IPS-18a (cell line): ENCODE measurements at regions not wholly inside any gene's neighbourhood (a gene's known extent, or its start where the extent isn't known, plus 50 kb on each side); places are given as distances from the start of the nearest gene placed in this dataset.
"Not testable (repeated sequence)": the region's sequence is repeated elsewhere in the genome, so short reads cannot be mapped to it uniquely, and the experiment has no call there.

Source experiments
- H3K27ac ChIP-seq: one replicate; pipeline ENCODE4 v1.5.1; 2013; ENCODE audit warnings: low read length
- H3K27me3 ChIP-seq: one replicate; pipeline ENCODE4 v1.6.1; 2013; ENCODE audit warnings: mild to moderate bottlenecking, low read length; ENCODE audit not compliant: control insufficient read depth, insufficient read depth
- H3K36me3 ChIP-seq: one replicate; pipeline ENCODE4 v1.6.1; 2013; ENCODE audit warnings: low read depth, low read length; ENCODE audit not compliant: control insufficient read depth
- H3K4me1 ChIP-seq: one replicate; pipeline ENCODE4 v1.6.1; 2013; ENCODE audit warnings: low read depth, low read length; ENCODE audit not compliant: control insufficient read depth
- H3K4me3 ChIP-seq: one replicate; pipeline ENCODE4 v1.5.1; 2013; ENCODE audit warnings: low read length
- H3K9ac ChIP-seq: one replicate; pipeline ENCODE4 v1.6.1; 2013; ENCODE audit warnings: mild to moderate bottlenecking, low read length, moderate library complexity
- H3K9me3 ChIP-seq: one replicate; pipeline ENCODE4 v1.6.1; 2013; ENCODE audit warnings: low read depth, low read length; ENCODE audit not compliant: control insufficient read depth

- no peaks in the 10 kb centered on the region for H3K36me3 ChIP-seq
- no peak overlapping the region for H3K9ac ChIP-seq
- H3K4me1 ChIP-seq = no peaks in the 10 kb centered on the region
- no peaks in the 10 kb centered on the region for H3K27me3 ChIP-seq
- no peak overlapping the region for H3K4me3 ChIP-seq
- no peak overlapping the region for H3K27ac ChIP-seq
- H3K9me3 ChIP-seq = no peaks in the 10 kb centered on the region
Observed at GRCh38 chr3:177330779-177331178, 133.5 kb upstream of the TBL1XR1 start.

DNA sequence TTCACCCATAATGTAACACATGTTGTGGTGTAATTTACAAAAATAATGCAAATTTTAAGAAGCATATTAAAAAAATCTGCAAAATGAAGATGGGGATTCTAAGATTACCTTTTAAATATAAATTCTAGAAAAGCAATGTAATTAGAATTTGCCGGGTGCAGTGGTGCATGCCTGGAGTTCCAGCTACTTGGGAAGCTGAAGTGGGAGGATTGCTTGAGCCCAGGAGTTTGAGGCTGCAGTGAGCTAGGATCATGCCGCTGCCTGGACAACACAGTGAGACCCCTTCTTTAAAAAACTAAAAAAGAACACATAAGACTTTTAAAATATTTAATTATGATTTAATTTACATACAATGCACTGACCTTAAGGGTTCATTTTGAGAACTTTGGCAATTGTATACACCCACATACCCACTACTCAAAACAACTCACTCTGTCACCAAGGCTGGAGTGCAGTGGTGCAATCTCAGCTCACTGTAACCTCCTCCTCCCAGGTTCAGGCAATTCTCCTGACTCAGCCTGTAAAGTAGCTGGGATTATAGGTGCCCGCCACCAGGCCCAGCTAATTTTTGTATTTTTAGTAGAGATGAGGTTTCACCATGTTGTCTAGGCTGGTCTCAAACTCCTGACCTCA is 134.0 kb upstream of the TBL1XR1 start:
- Histone ChIP-seq H3K27ac (no peak overlapping the region), H3K36me3 (no peaks in the 10 kb centered on the region), H3K9ac (no peak overlapping the region), H3K4me3 (no peak overlapping the region), H3K9me3 (no peaks in the 10 kb centered on the region), H3K27me3 (no peaks in the 10 kb centered on the region), H3K4me1 (no peaks in the 10 kb centered on the region)

GRCh38 chr3:177332955-177333354 is 135.7 kb upstream of the TBL1XR1 start:
- H3K27ac ChIP-seq = no peak overlapping the region
- H3K4me3 ChIP-seq = no peak overlapping the region
- no peaks in the 10 kb centered on the region for H3K27me3 ChIP-seq
- H3K36me3 ChIP-seq = no peaks in the 10 kb centered on the region
- H3K9ac ChIP-seq = no peak overlapping the region
- no peaks in the 10 kb centered on the region for H3K9me3 ChIP-seq
- H3K4me1 ChIP-seq = no peaks in the 10 kb centered on the region

- Histone ChIP-seq H3K9ac (no peak overlapping the region), H3K4me3 (no peak overlapping the region), H3K4me1 (no peaks in the 10 kb centered on the region), H3K36me3 (no peaks in the 10 kb centered on the region), H3K9me3 (no peaks in the 10 kb centered on the region), H3K27me3 (no peaks in the 10 kb centered on the region), H3K27ac (no peak overlapping the region)
Observed at GRCh38 chr3:177333533-177334520, 136.5 kb upstream of the TBL1XR1 start.

DNA sequence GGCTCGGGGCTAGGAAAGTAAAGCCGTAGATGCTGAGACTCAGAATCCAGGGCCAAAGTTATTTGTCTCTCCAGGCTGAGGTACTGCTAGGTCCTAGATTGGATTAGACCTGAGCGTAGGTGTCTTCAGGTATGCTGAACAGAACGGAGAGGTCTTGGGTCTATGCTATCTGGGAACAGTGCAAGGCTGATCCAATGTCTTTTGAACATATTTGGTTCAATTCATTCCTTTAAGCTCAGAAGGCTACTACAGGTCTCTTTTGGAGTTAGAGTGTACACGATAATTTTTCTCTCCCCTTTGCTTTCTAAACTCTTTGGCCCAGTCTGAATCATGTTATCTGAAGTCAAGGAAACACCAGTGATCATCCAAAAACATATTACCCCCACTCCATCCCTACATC is 137.5 kb upstream of the TBL1XR1 start:
- no peaks in the 10 kb centered on the region for H3K36me3 ChIP-seq
- no peak overlapping the region for H3K4me3 ChIP-seq
- no peak overlapping the region for H3K27ac ChIP-seq
- no peaks in the 10 kb centered on the region for H3K4me1 ChIP-seq
- no peaks in the 10 kb centered on the region for H3K27me3 ChIP-seq
- no peaks in the 10 kb centered on the region for H3K9me3 ChIP-seq
- H3K9ac ChIP-seq = no peak overlapping the region

- Histone ChIP-seq H3K27me3 (no peaks in the 10 kb centered on the region), H3K4me1 (no peaks in the 10 kb centered on the region), H3K4me3 (no peak overlapping the region), H3K9ac (no peak overlapping the region), H3K27ac (no peak overlapping the region), H3K36me3 (no peaks in the 10 kb centered on the region), H3K9me3 (no peaks in the 10 kb centered on the region)
Observed at GRCh38 chr3:177335728-177336127, 138.4 kb upstream of the TBL1XR1 start.

GRCh38 chr3:177336873-177337450 is 139.7 kb upstream of the TBL1XR1 start:
- no peaks in the 10 kb centered on the region for H3K4me1 ChIP-seq

DNA sequence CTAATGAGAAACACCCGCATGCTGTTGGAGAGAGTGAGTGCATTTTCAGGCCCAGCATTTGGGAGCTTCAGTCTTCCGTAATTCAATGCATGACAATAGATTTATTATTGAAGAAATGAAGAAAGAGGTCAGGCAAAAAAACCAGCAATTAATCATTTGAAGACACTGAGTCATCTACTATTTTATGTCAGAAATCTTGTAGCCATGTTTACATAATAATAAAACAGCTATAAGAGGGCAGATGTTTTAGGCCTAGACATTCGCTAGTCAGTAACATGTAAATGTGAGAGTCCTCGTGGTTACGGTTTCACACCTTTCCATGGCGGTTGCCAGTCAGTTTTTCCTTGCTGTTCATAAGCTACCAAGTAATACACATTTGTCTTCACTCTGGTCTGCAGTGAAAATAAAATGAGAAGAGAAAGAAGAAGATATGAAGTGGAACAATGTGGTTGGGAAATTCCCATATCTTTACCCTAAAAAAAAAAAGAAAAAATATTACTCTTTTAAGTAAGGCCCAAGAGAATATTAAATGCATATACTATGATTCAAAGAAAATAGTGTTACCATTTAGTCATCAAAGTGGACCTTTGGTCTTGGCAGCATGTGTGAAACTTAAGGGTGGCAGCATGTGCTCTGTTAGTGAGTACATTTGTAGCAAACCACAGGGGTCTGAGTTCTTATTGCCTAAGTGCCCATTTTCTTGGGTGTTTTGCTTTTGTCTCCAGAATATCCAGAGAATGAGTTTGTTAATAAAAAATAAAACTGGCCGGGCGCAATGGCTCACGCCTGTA is 140.5 kb upstream of the TBL1XR1 start:
- Histone ChIP-seq H3K27me3 (peaks cover 13% of the 10 kb centered on the region), H3K36me3 (no peaks in the 10 kb centered on the region), H3K27ac (no peak overlapping the region), H3K4me1 (no peaks in the 10 kb centered on the region), H3K9ac (no peak overlapping the region), H3K4me3 (no peak overlapping the region), H3K9me3 (no peaks in the 10 kb centered on the region)

More at GRCh38 chr3:177336873-177337450, 139.7 kb upstream of the TBL1XR1 start:
- no peak overlapping the region for H3K27ac ChIP-seq
- H3K27me3 ChIP-seq = peaks cover 5% of the 10 kb centered on the region
- no peak overlapping the region for H3K4me3 ChIP-seq
- no peaks in the 10 kb centered on the region for H3K9me3 ChIP-seq
- no peaks in the 10 kb centered on the region for H3K36me3 ChIP-seq
- H3K9ac ChIP-seq = no peak overlapping the region

GRCh38 chr3:177338697-177339219 is 141.5 kb upstream of the TBL1XR1 start:
- Histone ChIP-seq H3K4me3 (no peak overlapping the region), H3K9ac (no peak overlapping the region), H3K4me1 (no peaks in the 10 kb centered on the region), H3K27me3 (peaks cover 23% of the 10 kb centered on the region), H3K36me3 (no peaks in the 10 kb centered on the region), H3K9me3 (no peaks in the 10 kb centered on the region), H3K27ac (no peak overlapping the region)

- not testable (repeated sequence) for H3K4me3 ChIP-seq, H3K9ac ChIP-seq, H3K36me3 ChIP-seq, H3K9me3 ChIP-seq, H3K27ac ChIP-seq, H3K4me1 ChIP-seq
- H3K27me3 ChIP-seq = peaks cover 28% of the 10 kb centered on the region
Observed at GRCh38 chr3:177339220-177339703, 142.0 kb upstream of the TBL1XR1 start.
